Hepatocyte (in vitro differentiated cells): ENCODE measurements at regions not wholly inside any gene's neighbourhood (a gene's known extent, or its start where the extent isn't known, plus 50 kb on each side); places are given as distances from the start of the nearest gene placed in this dataset.

Experiments
- CTCF ChIP-seq: fragments of 200-600 bp; sonication (generic); IDR thresholded peaks from 2 replicates; pipeline ENCODE4 v1.5.1; 2016; ENCODE audit warnings: antibody characterized with exemption, mild to moderate bottlenecking; ENCODE audit not compliant: poor library complexity
- EZH2 ChIP-seq: fragments of 200-600 bp; sonication (generic); IDR thresholded peaks from 2 replicates; pipeline ENCODE4 v1.6.1; 2016; ENCODE audit warnings: antibody characterized with exemption, mild to moderate bottlenecking, borderline replicate concordance

- TF ChIP-seq CTCF (no peak), EZH2 (no peak)
These were observed 59.8 kb upstream of the SIRPA start for GRCh38 chr20:1835186-1836035.
